B cell (primary cell): ENCODE measurements at regions not wholly inside any gene's neighbourhood (a gene's known extent, or its start where the extent isn't known, plus 50 kb on each side); places are given as distances from the start of the nearest gene placed in this dataset.

Experiments used
- CTCF ChIP-seq: fragments of 200-600 bp; IDR thresholded peaks from one replicate; pipeline ENCODE4 v1.8.0; 2022; ENCODE audit warnings: antibody characterized with exemption, mild to moderate bottlenecking
- EZH2 ChIP-seq: IDR thresholded peaks from 2 replicates; pipeline ENCODE4 v1.6.1; 2012; ENCODE audit warnings: borderline replicate concordance, low read depth, mild to moderate bottlenecking, moderate library complexity, low read length; ENCODE audit not compliant: insufficient read depth, poor library complexity, severe bottlenecking

GRCh38 chr16:73873643-73874042 is 423.0 kb upstream of the PSMD7 start:
- TF ChIP-seq CTCF (no peak), EZH2 (no peak)
